ENCODE measurements at regions not wholly inside any gene's neighbourhood (a gene's known extent, or its start where the extent isn't known, plus 50 kb on each side); places are given as distances from the start of the nearest gene placed in this dataset.
A peak's percentile ranks its signal among the peaks of the same experiment; 100 is the strongest.
"Not testable (repeated sequence)": the region's sequence is repeated elsewhere in the genome, so short reads cannot be mapped to it uniquely, and the experiment has no call there.

- peak; percentile 74 for DNase-seq
These were observed 192.8 kb upstream of the ZNF521 start for GRCh38 chr18:25544546-25545287.

- DNase-seq, result no peak
These were observed 186.4 kb upstream of the ZNF521 start for GRCh38 chr18:25538175-25538922.

GRCh38 chr18:25535495-25535894 lies 183.5 kb upstream of the ZNF521 start:
- DNase-seq, result no peak

- no peak for DNase-seq
These were observed 182.4 kb upstream of the ZNF521 start for GRCh38 chr18:25534401-25534800.

GRCh38 chr18:25533218-25533617 lies 181.3 kb upstream of the ZNF521 start:
- no peak for DNase-seq

- no peak for DNase-seq
These were observed 179.2 kb upstream of the ZNF521 start for GRCh38 chr18:25531207-25531606.

GRCh38 chr18:25525789-25526188 lies 173.8 kb upstream of the ZNF521 start:
- DNase-seq, result not testable (repeated sequence)

- DNase-seq, result no peak
These were observed 166.7 kb upstream of the ZNF521 start for GRCh38 chr18:25518716-25519053.

- DNase-seq, result no peak
These were observed 166.1 kb upstream of the ZNF521 start for GRCh38 chr18:25517881-25518715.

- no peak for DNase-seq
These were observed 165.0 kb upstream of the ZNF521 start for GRCh38 chr18:25516747-25517498.

GRCh38 chr18:25516121-25516520 lies 164.2 kb upstream of the ZNF521 start:
- DNase-seq, result no peak

GRCh38 chr18:25510096-25510495 lies 158.1 kb upstream of the ZNF521 start:
- no peak for DNase-seq

GRCh38 chr18:25503567-25504081 lies 151.7 kb upstream of the ZNF521 start:
- DNase-seq, result peak; percentile 28

- no peak for DNase-seq
These were observed 145.3 kb upstream of the ZNF521 start for GRCh38 chr18:25497151-25497794.

- no peak for DNase-seq
These were observed 144.6 kb upstream of the ZNF521 start for GRCh38 chr18:25496544-25496943.

- DNase-seq, result no peak
These were observed 143.6 kb upstream of the ZNF521 start for GRCh38 chr18:25495606-25496005.

- DNase-seq, result no peak
These were observed 142.9 kb upstream of the ZNF521 start for GRCh38 chr18:25494888-25495287.

- DNase-seq, result no peak
These were observed 141.4 kb upstream of the ZNF521 start for GRCh38 chr18:25493401-25493800.

GRCh38 chr18:25490316-25490715 lies 138.3 kb upstream of the ZNF521 start:
- DNase-seq, result no peak

GRCh38 chr18:25473008-25473407 lies 121.0 kb upstream of the ZNF521 start:
- no peak for DNase-seq

- not testable (repeated sequence) for DNase-seq
These were observed 119.0 kb upstream of the ZNF521 start for GRCh38 chr18:25470756-25471524.

All from suppressor macrophage treated with lipopolysaccharide for 4 hours (primary cell).